Right atrium auricular region (tissue), 2 donors: ENCODE measurements at regions not wholly inside any gene's neighbourhood (a gene's known extent, or its start where the extent isn't known, plus 50 kb on each side); places are given as distances from the start of the nearest gene placed in this dataset.
"Not testable (repeated sequence)": the region's sequence is repeated elsewhere in the genome, so short reads cannot be mapped to it uniquely, and the experiment has no call there.

Source experiments
- DNase-seq: peaks from one replicate; pipeline ENCODE4 v3.0.0-alpha.2; 2019; ENCODE audit warnings: low spot score
- H3K27ac ChIP-seq, 2 donors: fragments of 200-600 bp; sonication (generic); 1 replicate in 1 of 2; 2 replicates in 1 of 2; pipeline ENCODE4 v1.5.1; 2016 to 2019
- H3K27me3 ChIP-seq, 2 donors: fragments of 200-600 bp; sonication (generic); one replicate each; pipeline versions ENCODE4 v1.5.1 to v1.6.0; 2017 to 2019
- H3K36me3 ChIP-seq: fragments of 200-600 bp; sonication (generic); one replicate; pipeline ENCODE4 v1.5.1; 2016
- H3K4me1 ChIP-seq, 2 donors: fragments of 200-600 bp; sonication (generic); one replicate each; pipeline versions ENCODE4 v1.5.1 to v1.6.0; 2017 to 2019
- H3K4me3 ChIP-seq, 2 donors: fragments of 200-600 bp; sonication (generic); 1 replicate in 1 of 2; 2 replicates in 1 of 2; pipeline ENCODE4 v1.5.1; 2017 to 2019; ENCODE audit warnings: mild to moderate bottlenecking in 1 of 2, moderate library complexity in 1 of 2
- H3K9me3 ChIP-seq, 2 donors: fragments of 200-600 bp; sonication (generic); one replicate each; pipeline ENCODE4 v1.5.1; 2019
- TF ChIP-seq, protein P1 (sequence below), 2 donors: fragments of 200-600 bp; sonication (generic); IDR thresholded peaks; one replicate each; pipeline ENCODE4 v1.5.1; 2019; ENCODE audit warnings: antibody characterized with exemption in 2 of 2

DNA sequence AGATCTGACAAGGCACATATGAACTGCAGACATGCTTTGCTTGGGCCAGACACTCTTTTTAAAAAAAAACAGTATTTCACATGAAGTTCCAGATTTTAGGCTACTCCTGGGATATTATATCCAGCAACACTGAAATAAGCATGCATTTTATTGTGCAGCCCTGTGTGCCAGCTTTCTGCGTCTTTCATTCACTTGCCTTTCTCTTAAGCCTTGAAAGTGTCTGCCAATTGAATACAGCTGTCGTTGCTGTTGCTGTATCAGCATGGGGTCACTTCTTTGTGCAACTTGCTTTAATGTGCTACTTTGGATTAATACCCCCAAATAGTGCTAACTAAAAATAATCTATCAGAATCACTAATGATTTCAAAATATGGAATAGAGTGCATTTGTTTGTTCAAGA, 657.8 kb downstream of the SLITRK6 start:
- Histone ChIP-seq H3K4me1 (no peaks in the 10 kb centered on the region), H3K27me3 (no peaks in the 10 kb centered on the region), H3K9me3 (no peaks in the 10 kb centered on the region), H3K4me3 (no peak overlapping the region), H3K36me3 (no peaks in the 10 kb centered on the region), H3K27ac (no peak overlapping the region)
- DNase-seq: no peak
- TF ChIP-seq, protein P1, sequence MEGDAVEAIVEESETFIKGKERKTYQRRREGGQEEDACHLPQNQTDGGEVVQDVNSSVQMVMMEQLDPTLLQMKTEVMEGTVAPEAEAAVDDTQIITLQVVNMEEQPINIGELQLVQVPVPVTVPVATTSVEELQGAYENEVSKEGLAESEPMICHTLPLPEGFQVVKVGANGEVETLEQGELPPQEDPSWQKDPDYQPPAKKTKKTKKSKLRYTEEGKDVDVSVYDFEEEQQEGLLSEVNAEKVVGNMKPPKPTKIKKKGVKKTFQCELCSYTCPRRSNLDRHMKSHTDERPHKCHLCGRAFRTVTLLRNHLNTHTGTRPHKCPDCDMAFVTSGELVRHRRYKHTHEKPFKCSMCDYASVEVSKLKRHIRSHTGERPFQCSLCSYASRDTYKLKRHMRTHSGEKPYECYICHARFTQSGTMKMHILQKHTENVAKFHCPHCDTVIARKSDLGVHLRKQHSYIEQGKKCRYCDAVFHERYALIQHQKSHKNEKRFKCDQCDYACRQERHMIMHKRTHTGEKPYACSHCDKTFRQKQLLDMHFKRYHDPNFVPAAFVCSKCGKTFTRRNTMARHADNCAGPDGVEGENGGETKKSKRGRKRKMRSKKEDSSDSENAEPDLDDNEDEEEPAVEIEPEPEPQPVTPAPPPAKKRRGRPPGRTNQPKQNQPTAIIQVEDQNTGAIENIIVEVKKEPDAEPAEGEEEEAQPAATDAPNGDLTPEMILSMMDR (IDR thresholded peaks at IDR 0.05): no peak

DNA sequence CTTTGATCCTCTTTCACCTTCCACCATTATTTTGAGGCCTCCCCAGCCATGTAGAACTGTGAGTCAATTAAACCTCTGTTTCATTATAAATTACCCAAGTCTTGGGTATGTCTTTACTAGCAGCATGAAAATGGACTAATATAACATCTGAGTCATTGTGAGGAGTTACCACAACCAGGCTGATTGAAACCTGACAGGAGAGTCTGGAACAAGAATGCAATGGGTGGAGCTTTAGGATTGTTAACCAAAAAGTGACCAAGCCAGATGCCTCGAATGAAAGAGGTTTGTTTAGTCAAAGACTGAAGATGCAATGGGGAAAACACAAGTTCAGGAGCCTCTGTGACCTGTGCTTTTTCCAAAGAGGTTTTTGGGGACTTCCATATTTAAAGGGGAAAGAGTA, 659.0 kb downstream of the SLITRK6 start:
- no peak overlapping the region for H3K27ac ChIP-seq
- no peak overlapping the region for H3K4me3 ChIP-seq
- no peaks in the 10 kb centered on the region for H3K36me3 ChIP-seq
- H3K9me3 ChIP-seq: no peaks in the 10 kb centered on the region
- no peaks in the 10 kb centered on the region for H3K4me1 ChIP-seq
- no peak for DNase-seq
- TF ChIP-seq, protein P1 (IDR thresholded peaks at IDR 0.05): no peak
- no peaks in the 10 kb centered on the region for H3K27me3 ChIP-seq

DNA sequence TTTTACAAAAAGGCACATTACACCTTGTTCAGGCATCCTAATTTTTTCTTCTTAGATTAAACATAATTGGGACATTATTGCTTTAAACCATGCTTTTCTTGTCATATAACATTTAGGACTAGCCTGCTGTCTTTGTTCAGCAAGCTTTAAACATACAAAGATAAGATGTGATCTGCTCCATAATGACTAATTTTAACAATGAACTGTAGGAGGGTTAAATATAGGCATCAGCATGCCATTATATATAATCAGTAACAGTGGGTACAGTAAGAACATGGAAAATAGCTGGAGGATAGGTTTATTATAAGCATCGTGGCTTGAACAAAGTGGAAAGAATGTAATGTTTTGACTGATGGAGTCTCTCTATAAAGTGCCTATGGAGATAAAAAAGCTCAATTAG, 661.7 kb downstream of the SLITRK6 start:
- TF ChIP-seq, protein P1 (IDR thresholded peaks at IDR 0.05): no peak
- no peaks in the 10 kb centered on the region for H3K9me3 ChIP-seq
- no peak for DNase-seq
- H3K36me3 ChIP-seq: no peaks in the 10 kb centered on the region
- no peaks in the 10 kb centered on the region for H3K4me1 ChIP-seq
- no peak overlapping the region for H3K4me3 ChIP-seq
- no peak overlapping the region for H3K27ac ChIP-seq
- H3K27me3 ChIP-seq: no peaks in the 10 kb centered on the region

DNA sequence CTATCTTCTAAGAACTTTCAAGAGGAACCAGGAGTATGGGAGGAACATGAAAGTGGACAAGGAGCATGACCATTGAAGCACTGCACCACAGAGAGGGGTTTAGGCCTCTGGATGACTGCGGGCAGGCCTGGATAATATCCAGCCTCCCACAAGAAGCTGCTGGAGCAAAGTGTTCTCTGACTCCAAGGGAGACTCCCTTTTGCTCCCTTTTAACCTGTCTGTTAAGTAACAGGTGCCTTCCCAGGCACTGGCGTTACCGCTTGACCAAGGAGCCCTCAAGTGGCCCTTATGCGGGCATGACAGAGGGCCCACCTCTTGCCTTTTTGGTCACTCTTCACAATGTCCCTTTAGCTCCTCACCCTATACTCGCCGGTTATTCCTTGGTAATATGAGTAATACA, 666.2 kb downstream of the SLITRK6 start:
- no peak overlapping the region for H3K27ac ChIP-seq
- no peaks in the 10 kb centered on the region for H3K4me1 ChIP-seq
- H3K27me3 ChIP-seq: no peaks in the 10 kb centered on the region
- H3K9me3 ChIP-seq: no peaks in the 10 kb centered on the region
- TF ChIP-seq, protein P1 (IDR thresholded peaks at IDR 0.05): no peak
- DNase-seq: no peak
- H3K36me3 ChIP-seq: no peaks in the 10 kb centered on the region
- no peak overlapping the region for H3K4me3 ChIP-seq

DNA sequence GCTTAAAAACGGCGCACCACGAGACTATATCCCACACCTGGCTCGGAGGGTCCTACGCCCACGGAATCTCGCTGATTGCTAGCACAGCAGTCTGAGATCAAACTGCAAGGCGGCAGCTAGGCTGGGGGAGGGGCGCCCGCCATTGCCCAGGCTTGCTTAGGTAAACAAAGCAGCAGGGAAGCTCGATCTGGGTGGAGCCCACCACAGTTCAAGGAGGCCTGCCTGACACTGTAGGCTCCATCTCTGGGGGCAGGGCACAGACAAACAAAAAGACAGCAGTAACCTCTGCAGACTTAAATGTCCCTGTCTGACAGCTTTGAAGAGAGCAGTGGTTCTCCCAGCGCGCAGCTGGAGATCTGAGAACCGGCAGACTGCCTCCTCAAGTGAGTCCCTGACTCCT, 675.7 kb downstream of the SLITRK6 start:
- not testable (repeated sequence) for H3K27ac ChIP-seq, DNase-seq, H3K4me1 ChIP-seq, H3K27me3 ChIP-seq, H3K4me3 ChIP-seq, H3K9me3 ChIP-seq, H3K36me3 ChIP-seq

DNA sequence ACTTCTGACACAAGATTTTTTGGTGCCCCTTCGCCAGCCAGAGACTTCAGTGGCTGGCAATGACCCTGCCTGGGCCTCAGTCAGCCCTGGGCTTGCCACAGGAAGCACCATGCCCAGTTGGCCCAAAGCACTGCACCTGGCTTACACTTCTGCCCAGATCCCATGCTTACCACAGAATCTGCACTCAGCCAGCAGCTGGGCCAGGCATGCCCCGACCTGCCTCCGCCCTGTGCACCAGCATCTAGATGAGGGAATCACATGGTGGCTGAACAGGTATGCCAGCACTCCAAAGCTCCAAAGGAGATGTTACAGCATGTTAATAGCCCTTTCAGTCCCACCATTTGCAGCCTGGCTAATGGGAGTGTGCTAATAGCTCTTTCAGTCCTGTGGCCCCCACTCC, 690.9 kb downstream of the SLITRK6 start:
- TF ChIP-seq, protein P1 (IDR thresholded peaks at IDR 0.05): no peak
- no peaks in the 10 kb centered on the region for H3K36me3 ChIP-seq

More for the DNA sequence above, 690.9 kb downstream of the SLITRK6 start:
- no peak overlapping the region for H3K4me3 ChIP-seq
- no peak overlapping the region for H3K27ac ChIP-seq
- H3K27me3 ChIP-seq: no peaks in the 10 kb centered on the region
- DNase-seq: no peak
- H3K9me3 ChIP-seq: no peaks in the 10 kb centered on the region
- no peaks in the 10 kb centered on the region for H3K4me1 ChIP-seq
